ENCODE measurements at regions not wholly inside any gene's neighbourhood (a gene's known extent, or its start where the extent isn't known, plus 50 kb on each side); places are given as distances from the start of the nearest gene placed in this dataset.

DNA sequence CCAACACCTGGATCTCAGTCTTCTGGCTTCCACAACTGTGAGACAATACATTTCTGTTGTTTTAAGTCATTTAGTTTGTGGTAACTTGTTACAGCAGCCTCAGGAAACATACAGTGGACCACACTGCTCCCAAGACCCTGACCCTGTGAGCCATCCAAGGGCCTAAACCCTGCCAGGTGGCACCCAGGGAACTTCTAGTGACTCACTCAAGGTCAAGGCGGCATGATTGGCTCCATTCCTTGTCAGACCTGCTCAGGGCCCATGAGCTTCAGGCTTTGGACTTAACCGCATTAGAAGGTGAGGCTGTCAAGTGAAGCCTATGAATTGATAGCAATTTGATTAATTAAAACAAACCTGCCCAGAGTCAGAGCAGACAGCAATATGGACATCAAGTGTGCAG lies 165.7 kb upstream of the MAMLD1 start:
- TF ChIP-seq, protein P1, sequence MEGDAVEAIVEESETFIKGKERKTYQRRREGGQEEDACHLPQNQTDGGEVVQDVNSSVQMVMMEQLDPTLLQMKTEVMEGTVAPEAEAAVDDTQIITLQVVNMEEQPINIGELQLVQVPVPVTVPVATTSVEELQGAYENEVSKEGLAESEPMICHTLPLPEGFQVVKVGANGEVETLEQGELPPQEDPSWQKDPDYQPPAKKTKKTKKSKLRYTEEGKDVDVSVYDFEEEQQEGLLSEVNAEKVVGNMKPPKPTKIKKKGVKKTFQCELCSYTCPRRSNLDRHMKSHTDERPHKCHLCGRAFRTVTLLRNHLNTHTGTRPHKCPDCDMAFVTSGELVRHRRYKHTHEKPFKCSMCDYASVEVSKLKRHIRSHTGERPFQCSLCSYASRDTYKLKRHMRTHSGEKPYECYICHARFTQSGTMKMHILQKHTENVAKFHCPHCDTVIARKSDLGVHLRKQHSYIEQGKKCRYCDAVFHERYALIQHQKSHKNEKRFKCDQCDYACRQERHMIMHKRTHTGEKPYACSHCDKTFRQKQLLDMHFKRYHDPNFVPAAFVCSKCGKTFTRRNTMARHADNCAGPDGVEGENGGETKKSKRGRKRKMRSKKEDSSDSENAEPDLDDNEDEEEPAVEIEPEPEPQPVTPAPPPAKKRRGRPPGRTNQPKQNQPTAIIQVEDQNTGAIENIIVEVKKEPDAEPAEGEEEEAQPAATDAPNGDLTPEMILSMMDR (IDR thresholded peaks at IDR 0.05), result no peak
- TF ChIP-seq POLR2A (IDR thresholded peaks at IDR 0.05), result no peak

Measured in adrenal gland (tissue), 5 donors.